VCaP (cell line): ENCODE measurements at regions not wholly inside any gene's neighbourhood (a gene's known extent, or its start where the extent isn't known, plus 50 kb on each side); places are given as distances from the start of the nearest gene placed in this dataset.

Experiments
- H3K27ac ChIP-seq: fragments of 450-650 bp; 2 replicates; pipeline ENCODE4 v1.5.1; 2017
- TF ChIP-seq, protein P1 (sequence below): fragments of 450-650 bp; conservative IDR thresholded peaks from 2 replicates; pipeline ENCODE4 v1.5.1; 2017; ENCODE audit warnings: mild to moderate bottlenecking, moderate library complexity

- TF ChIP-seq, protein P1, sequence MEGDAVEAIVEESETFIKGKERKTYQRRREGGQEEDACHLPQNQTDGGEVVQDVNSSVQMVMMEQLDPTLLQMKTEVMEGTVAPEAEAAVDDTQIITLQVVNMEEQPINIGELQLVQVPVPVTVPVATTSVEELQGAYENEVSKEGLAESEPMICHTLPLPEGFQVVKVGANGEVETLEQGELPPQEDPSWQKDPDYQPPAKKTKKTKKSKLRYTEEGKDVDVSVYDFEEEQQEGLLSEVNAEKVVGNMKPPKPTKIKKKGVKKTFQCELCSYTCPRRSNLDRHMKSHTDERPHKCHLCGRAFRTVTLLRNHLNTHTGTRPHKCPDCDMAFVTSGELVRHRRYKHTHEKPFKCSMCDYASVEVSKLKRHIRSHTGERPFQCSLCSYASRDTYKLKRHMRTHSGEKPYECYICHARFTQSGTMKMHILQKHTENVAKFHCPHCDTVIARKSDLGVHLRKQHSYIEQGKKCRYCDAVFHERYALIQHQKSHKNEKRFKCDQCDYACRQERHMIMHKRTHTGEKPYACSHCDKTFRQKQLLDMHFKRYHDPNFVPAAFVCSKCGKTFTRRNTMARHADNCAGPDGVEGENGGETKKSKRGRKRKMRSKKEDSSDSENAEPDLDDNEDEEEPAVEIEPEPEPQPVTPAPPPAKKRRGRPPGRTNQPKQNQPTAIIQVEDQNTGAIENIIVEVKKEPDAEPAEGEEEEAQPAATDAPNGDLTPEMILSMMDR: no peak
Measured at GRCh38 chr9:16203729-16204573, 651.1 kb downstream of the CCDC171 start.

GRCh38 chr9:16205455-16205854, 652.6 kb downstream of the CCDC171 start:
- H3K27ac ChIP-seq: no peak overlapping the region
- TF ChIP-seq, protein P1: no peak

More at GRCh38 chr9:16203729-16204573, 651.1 kb downstream of the CCDC171 start:
- H3K27ac ChIP-seq: peak overlapping the region; percentile 88

GRCh38 chr9:16206518-16206917, 653.7 kb downstream of the CCDC171 start:
- TF ChIP-seq, protein P1: no peak
- no peak overlapping the region for H3K27ac ChIP-seq

- H3K27ac ChIP-seq: no peak overlapping the region
- TF ChIP-seq, protein P1: no peak
Measured at GRCh38 chr9:16207161-16207560, 654.3 kb downstream of the CCDC171 start.

DNA sequence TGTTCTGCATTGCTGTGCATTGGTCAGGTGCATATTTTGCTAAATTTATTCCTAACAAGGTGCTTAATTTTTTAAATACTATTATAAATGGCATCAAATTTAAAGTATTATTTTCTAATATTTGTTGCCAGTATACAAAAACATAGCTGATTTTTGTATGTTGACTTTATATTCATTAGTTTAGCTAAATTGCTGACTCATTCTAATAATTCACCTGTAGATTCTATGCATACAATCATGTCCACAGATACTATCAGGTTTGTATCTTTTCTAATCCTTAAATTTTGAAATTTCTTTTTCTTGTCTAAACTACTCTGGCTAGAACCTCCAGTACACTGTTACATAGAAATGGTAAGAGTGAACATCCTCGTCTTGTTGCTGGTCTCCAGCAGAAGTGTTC, 657.6 kb downstream of the CCDC171 start:
- TF ChIP-seq, protein P1: no peak
- H3K27ac ChIP-seq: no peak overlapping the region

- H3K27ac ChIP-seq: no peak overlapping the region
- TF ChIP-seq, protein P1: no peak
Measured at GRCh38 chr9:16211946-16212345, 658.5 kb downstream of the BNC2 start.

GRCh38 chr9:16213781-16214515, 656.5 kb downstream of the BNC2 start:
- no peak overlapping the region for H3K27ac ChIP-seq
- TF ChIP-seq, protein P1: no peak
